Lung (tissue), 11 donors: ENCODE measurements at regions not wholly inside any gene's neighbourhood (a gene's known extent, or its start where the extent isn't known, plus 50 kb on each side); places are given as distances from the start of the nearest gene placed in this dataset.
"Not testable (repeated sequence)": the region's sequence is repeated elsewhere in the genome, so short reads cannot be mapped to it uniquely, and the experiment has no call there.

ENCODE experiments used
- ATAC-seq: fragments of 200-7000 bp; cut with Tn5 transposase; one replicate; pipeline ENCODE4 v1.9.1; 2020; ENCODE audit warnings: moderate number of reproducible peaks; ENCODE audit not compliant: insufficient read depth, low FRiP score
- DNase-seq, 3 donors: peaks; one replicate each; pipeline ENCODE4 v3.0.0-alpha.2; 2013 to 2017
- H3K27ac ChIP-seq, 2 donors: one replicate each; pipeline ENCODE4 v1.5.1; 2013; ENCODE audit warnings: mild to moderate bottlenecking in 2 of 2, moderate library complexity in 2 of 2, control low read depth in 1 of 2, inconsistent platforms in 1 of 2, low read depth in 1 of 2, low read length in 1 of 2
- H3K27me3 ChIP-seq, 3 donors: one replicate each; pipeline ENCODE4 v1.5.1; 2013; ENCODE audit warnings: low read length in 2 of 3; ENCODE audit not compliant: control insufficient read depth in 3 of 3, insufficient read depth in 3 of 3
- H3K36me3 ChIP-seq, 4 donors: one replicate each; pipeline ENCODE4 v1.5.1; 2013; ENCODE audit warnings: low read length in 4 of 4, mild to moderate bottlenecking in 1 of 4, moderate library complexity in 1 of 4; ENCODE audit not compliant: control insufficient read depth in 4 of 4, insufficient read depth in 4 of 4
- H3K4me1 ChIP-seq, 5 donors: one replicate each; pipeline ENCODE4 v1.5.1; 2013; ENCODE audit warnings: low read length in 5 of 5, mild to moderate bottlenecking in 2 of 5, moderate library complexity in 1 of 5; ENCODE audit not compliant: control insufficient read depth in 5 of 5, insufficient read depth in 5 of 5
- H3K4me3 ChIP-seq: one replicate; pipeline ENCODE4 v1.5.1; 2013; ENCODE audit warnings: mild to moderate bottlenecking, control low read depth, moderate library complexity
- H3K9ac ChIP-seq, 2 donors: one replicate each; pipeline ENCODE4 v1.5.1; 2013; ENCODE audit warnings: low read length in 2 of 2, control low read depth in 1 of 2; ENCODE audit not compliant: insufficient read depth in 1 of 2
- H3K9me3 ChIP-seq, 4 donors: one replicate each; pipeline ENCODE4 v1.5.1; 2013; ENCODE audit warnings: low read length in 3 of 4, mild to moderate bottlenecking in 1 of 4, moderate library complexity in 1 of 4; ENCODE audit not compliant: control insufficient read depth in 4 of 4, insufficient read depth in 3 of 4
- WGBS, 2 donors: extraction: QIAGEN DNeasy Blood & Tissue Kit; methylation state at CpG; one replicate each; pipeline ENCODE4 v1.1.7; 2013; 5-methylcytosine and 5-hydroxymethylcytosine counted together
- TF ChIP-seq, protein P1 (sequence below): IDR thresholded peaks from 2 replicates; pipeline ENCODE4 v1.5.1; 2012; ENCODE audit warnings: mild to moderate bottlenecking; ENCODE audit errors: control extremely low read depth, extremely low read depth
- donor health status: control.
- donor health status: control.
- donor health status: Bipolar disorder and iron deficiency.
- donor health status: healthy.
- donor health status: DM: yes; HTN: yes; CAD: no.

DNA sequence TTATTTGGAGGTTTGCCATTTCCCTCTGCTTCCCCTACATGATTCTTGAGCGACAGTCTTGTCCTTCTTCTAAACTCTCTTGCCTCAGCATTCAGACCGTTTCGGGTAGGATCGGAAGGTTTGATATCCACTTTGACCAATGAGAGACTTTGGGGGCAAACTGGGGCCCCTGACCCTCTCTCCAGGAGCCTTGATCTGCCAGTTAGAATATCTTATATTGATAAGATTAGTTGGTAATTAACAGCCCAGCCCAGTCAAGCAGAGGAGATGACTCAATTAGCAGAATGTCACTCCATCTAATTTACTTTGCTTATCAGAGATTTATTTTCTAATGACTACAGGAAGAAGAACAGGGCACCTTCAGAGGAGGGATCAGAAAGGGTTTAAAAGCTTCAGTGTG lies 532.8 kb downstream of the XYLT1 start:
- Histone ChIP-seq H3K4me1 (no peaks in the 10 kb centered on the region), H3K9me3 (no peaks in the 10 kb centered on the region), H3K27ac (no peak overlapping the region), H3K36me3 (no peaks in the 10 kb centered on the region), H3K27me3 (peaks cover 0 to 22% (median 0%) of the 10 kb centered on the region in 3 donors), H3K4me3 (no peak overlapping the region), H3K9ac (no peak overlapping the region)
- 43 to 70% methylated on average over 4 of the region's 4 CpGs for WGBS, 2 donors
- TF ChIP-seq, protein P1, sequence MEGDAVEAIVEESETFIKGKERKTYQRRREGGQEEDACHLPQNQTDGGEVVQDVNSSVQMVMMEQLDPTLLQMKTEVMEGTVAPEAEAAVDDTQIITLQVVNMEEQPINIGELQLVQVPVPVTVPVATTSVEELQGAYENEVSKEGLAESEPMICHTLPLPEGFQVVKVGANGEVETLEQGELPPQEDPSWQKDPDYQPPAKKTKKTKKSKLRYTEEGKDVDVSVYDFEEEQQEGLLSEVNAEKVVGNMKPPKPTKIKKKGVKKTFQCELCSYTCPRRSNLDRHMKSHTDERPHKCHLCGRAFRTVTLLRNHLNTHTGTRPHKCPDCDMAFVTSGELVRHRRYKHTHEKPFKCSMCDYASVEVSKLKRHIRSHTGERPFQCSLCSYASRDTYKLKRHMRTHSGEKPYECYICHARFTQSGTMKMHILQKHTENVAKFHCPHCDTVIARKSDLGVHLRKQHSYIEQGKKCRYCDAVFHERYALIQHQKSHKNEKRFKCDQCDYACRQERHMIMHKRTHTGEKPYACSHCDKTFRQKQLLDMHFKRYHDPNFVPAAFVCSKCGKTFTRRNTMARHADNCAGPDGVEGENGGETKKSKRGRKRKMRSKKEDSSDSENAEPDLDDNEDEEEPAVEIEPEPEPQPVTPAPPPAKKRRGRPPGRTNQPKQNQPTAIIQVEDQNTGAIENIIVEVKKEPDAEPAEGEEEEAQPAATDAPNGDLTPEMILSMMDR = no peak
- DNase-seq (peak in 1 of 3 donors; percentile 6), ATAC-seq (no peak)

DNA sequence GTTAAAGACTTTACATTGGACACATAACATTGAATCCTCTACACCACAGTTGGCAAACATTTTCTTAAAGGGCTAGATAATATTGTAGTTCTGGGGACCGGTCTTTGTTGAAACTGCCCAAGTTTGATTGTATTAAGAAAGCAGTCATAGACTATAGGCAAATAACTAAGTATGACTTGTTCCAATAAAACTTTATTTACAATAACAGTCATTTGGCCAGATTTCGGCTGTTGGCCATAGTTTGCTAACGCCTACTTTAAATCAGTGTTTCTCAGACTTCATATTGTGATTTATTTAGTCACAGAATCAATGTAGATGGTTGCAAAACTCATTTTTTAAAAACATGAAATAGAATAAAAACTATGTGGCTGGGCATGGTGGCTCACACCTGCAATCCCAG lies 531.8 kb downstream of the XYLT1 start:
- TF ChIP-seq, protein P1 = no peak
- no peak overlapping the region for H3K27ac ChIP-seq
- H3K9ac ChIP-seq = no peak overlapping the region
- H3K4me1 ChIP-seq = no peaks in the 10 kb centered on the region
- 89 to 95% methylated on average over 3 of the region's 3 CpGs for WGBS, 2 donors
- H3K27me3 ChIP-seq = peaks cover 0 to 22% (median 0%) of the 10 kb centered on the region in 3 donors
- ATAC-seq = no peak
- no peaks in the 10 kb centered on the region for H3K36me3 ChIP-seq
- no peak for DNase-seq
- no peak overlapping the region for H3K4me3 ChIP-seq
- H3K9me3 ChIP-seq = no peaks in the 10 kb centered on the region

DNA sequence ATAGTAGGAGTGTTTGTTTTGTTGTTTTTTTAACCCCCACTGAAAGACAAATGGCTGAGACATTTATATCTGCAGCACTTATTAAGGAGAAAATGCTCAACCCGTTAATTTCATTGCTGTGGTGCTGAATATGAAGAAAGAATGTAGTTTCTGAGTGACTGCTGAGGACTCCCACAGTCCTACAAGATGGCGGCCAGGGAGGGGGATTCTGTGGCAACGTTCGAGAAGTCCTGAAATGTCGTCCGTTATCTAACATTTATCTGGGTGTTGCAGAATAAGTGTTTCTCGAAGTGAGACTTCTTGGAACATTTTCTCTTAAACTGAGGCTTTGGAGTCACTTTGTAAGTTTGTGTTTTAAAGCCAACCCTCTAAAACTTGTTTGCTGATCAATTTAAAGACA lies 530.4 kb downstream of the XYLT1 start:
- Histone ChIP-seq H3K36me3 (no peaks in the 10 kb centered on the region), H3K9me3 (no peaks in the 10 kb centered on the region), H3K4me3 (no peak overlapping the region), H3K27ac (no peak overlapping the region), H3K9ac (no peak overlapping the region), H3K4me1 (no peaks in the 10 kb centered on the region), H3K27me3 (peaks cover 0 to 22% (median 0%) of the 10 kb centered on the region in 3 donors)
- TF ChIP-seq, protein P1 = no peak
- DNase-seq (no peak), ATAC-seq (no peak)
- WGBS, 2 donors = 47 to 63% methylated on average over 7 of the region's 7 CpGs

DNA sequence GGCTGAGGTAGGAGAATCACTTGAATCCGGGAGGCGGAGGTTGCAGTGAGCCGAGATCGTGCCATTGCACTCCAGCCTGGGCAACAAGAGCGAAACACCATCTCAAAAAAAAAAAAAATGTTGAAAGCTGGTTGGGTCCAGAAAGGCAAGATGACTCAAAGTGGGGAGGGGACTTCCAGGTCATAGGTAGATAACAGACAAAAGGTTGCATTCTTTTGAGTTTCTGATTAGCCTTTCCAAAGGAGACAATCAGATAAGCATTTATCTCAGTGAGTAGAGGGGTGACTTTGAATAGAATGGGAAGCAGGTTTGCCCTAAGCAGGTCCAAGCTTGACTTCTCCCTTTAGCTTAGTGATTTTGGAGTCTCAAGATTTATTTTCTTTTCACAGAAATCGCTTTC lies 527.9 kb downstream of the XYLT1 start:
- not testable (repeated sequence) for DNase-seq

More for the DNA sequence above, 527.9 kb downstream of the XYLT1 start:
- not testable (repeated sequence) for H3K36me3 ChIP-seq, H3K27ac ChIP-seq, ATAC-seq, H3K9ac ChIP-seq, H3K4me3 ChIP-seq, H3K9me3 ChIP-seq, H3K4me1 ChIP-seq
- H3K27me3 ChIP-seq = peaks cover 0 to 17% (median 0%) of the 10 kb centered on the region in 3 donors
- 83 to 97% methylated on average over 6 of the region's 6 CpGs for WGBS, 2 donors
